Vagina (tissue), 2 donors: ENCODE measurements at regions not wholly inside any gene's neighbourhood (a gene's known extent, or its start where the extent isn't known, plus 50 kb on each side); places are given as distances from the start of the nearest gene placed in this dataset.
"Not testable (repeated sequence)": the region's sequence is repeated elsewhere in the genome, so short reads cannot be mapped to it uniquely, and the experiment has no call there.

Experiments used
- DNase-seq, 2 donors: peaks; one replicate each; pipeline ENCODE4 v3.0.0-alpha.2; 2017; ENCODE audit errors: extremely low spot score in 2 of 2
- H3K27ac ChIP-seq: fragments of 200-600 bp; sonication (generic); one replicate; pipeline ENCODE4 v1.5.1; 2019
- H3K27me3 ChIP-seq: fragments of 200-600 bp; sonication (generic); one replicate; pipeline ENCODE4 v1.5.1; 2019
- H3K36me3 ChIP-seq, 2 donors: fragments of 200-600 bp; sonication (generic); one replicate each; pipeline ENCODE4 v1.5.1; 2017 to 2019
- H3K4me1 ChIP-seq: fragments of 200-600 bp; sonication (generic); one replicate; pipeline ENCODE4 v1.5.1; 2019
- H3K4me3 ChIP-seq, 2 donors: fragments of 200-600 bp; sonication (generic); 1 replicate in 1 of 2; 2 replicates in 1 of 2; pipeline ENCODE4 v1.5.1; 2016 to 2019
- H3K9me3 ChIP-seq: fragments of 200-600 bp; sonication (generic); one replicate; pipeline ENCODE4 v1.5.1; 2019
- CTCF ChIP-seq, 3 experiments: fragments of 450-650 bp in 2 of 3; fragments of 200-600 bp in 1 of 3; sonication (generic) in 1 of 3; IDR thresholded peaks; one replicate each; pipeline ENCODE4 v1.5.1; 2017 to 2019; ENCODE audit warnings: antibody characterized with exemption in 3 of 3, mild to moderate bottlenecking in 2 of 3, moderate library complexity in 2 of 3
- POLR2A ChIP-seq, 2 donors: fragments of 450-650 bp; IDR thresholded peaks; one replicate each; pipeline ENCODE4 v1.6.1; 2017; ENCODE audit warnings: antibody characterized with exemption in 2 of 2, mild to moderate bottlenecking in 2 of 2, moderate library complexity in 2 of 2
- POLR2AphosphoS5 ChIP-seq, 2 donors: sonication (generic); formaldehyde crosslinking; IDR thresholded peaks; one replicate each; pipeline ENCODE4 v1.9.0; 2017; ENCODE audit warnings: antibody characterized with exemption in 2 of 2, mild to moderate bottlenecking in 2 of 2, low read depth in 1 of 2; ENCODE audit not compliant: insufficient read depth in 1 of 2
- intact Hi-C: fragments of 100-400 bp; cut with DNase I; formaldehyde crosslinking; loops from one replicate; pipeline ENCODE4 v1.15.1; 2023

- Histone ChIP-seq H3K4me1 (no peaks in the 10 kb centered on the region), H3K27ac (no peak overlapping the region), H3K9me3 (no peaks in the 10 kb centered on the region), H3K4me3 (no peak overlapping the region), H3K36me3 (no peaks in the 10 kb centered on the region), H3K27me3 (no peaks in the 10 kb centered on the region)
- no peak for TF ChIP-seq POLR2A (IDR thresholded peaks at IDR 0.05)
- no peak for TF ChIP-seq CTCF (IDR thresholded peaks at IDR 0.05)
- TF ChIP-seq POLR2AphosphoS5 (IDR thresholded peaks at IDR 0.05; ENCODE audit: insufficient read depth in 1 of 2, low read depth in 1 of 2): no peak
- DNase-seq: no peak
- intact Hi-C loops: no loop called here
Observed at GRCh38 chr5:57362951-57363350, 119.7 kb downstream of the ACTBL2 start.

- no peak overlapping the region for H3K4me3 ChIP-seq
- H3K27me3 ChIP-seq: no peaks in the 10 kb centered on the region
- no peaks in the 10 kb centered on the region for H3K36me3 ChIP-seq
- H3K9me3 ChIP-seq: no peaks in the 10 kb centered on the region
- intact Hi-C loops: no loop called here
- no peak for DNase-seq
- no peak for TF ChIP-seq POLR2A (IDR thresholded peaks at IDR 0.05)
- TF ChIP-seq CTCF (IDR thresholded peaks at IDR 0.05): no peak
- no peak for TF ChIP-seq POLR2AphosphoS5 (IDR thresholded peaks at IDR 0.05; ENCODE audit: insufficient read depth in 1 of 2, low read depth in 1 of 2)
- H3K27ac ChIP-seq: no peak overlapping the region
- no peaks in the 10 kb centered on the region for H3K4me1 ChIP-seq
Observed at GRCh38 chr5:57360871-57361270, 121.7 kb downstream of the ACTBL2 start.

GRCh38 chr5:57358796-57359592 is 123.6 kb downstream of the ACTBL2 start:
- H3K9me3 ChIP-seq: no peaks in the 10 kb centered on the region
- TF ChIP-seq CTCF (IDR thresholded peaks at IDR 0.05) (no peak), POLR2AphosphoS5 (IDR thresholded peaks at IDR 0.05; ENCODE audit: insufficient read depth in 1 of 2, low read depth in 1 of 2) (no peak), POLR2A (IDR thresholded peaks at IDR 0.05) (no peak)
- no peaks in the 10 kb centered on the region for H3K36me3 ChIP-seq

GRCh38 chr5:57356850-57357249 is 125.8 kb downstream of the ACTBL2 start:
- H3K9me3 ChIP-seq, H3K4me3 ChIP-seq, H3K27ac ChIP-seq, intact Hi-C loops, H3K4me1 ChIP-seq, DNase-seq, H3K27me3 ChIP-seq, H3K36me3 ChIP-seq: not testable (repeated sequence)

More at GRCh38 chr5:57358796-57359592, 123.6 kb downstream of the ACTBL2 start:
- H3K27me3 ChIP-seq: no peaks in the 10 kb centered on the region
- DNase-seq: no peak
- no peaks in the 10 kb centered on the region for H3K4me1 ChIP-seq
- H3K4me3 ChIP-seq: no peak overlapping the region
- no peak overlapping the region for H3K27ac ChIP-seq
- intact Hi-C loops: no loop called here

GRCh38 chr5:57349214-57349613 is 133.4 kb downstream of the ACTBL2 start:
- TF ChIP-seq CTCF (IDR thresholded peaks at IDR 0.05): no peak
- TF ChIP-seq POLR2A (IDR thresholded peaks at IDR 0.05): no peak
- no peak for TF ChIP-seq POLR2AphosphoS5 (IDR thresholded peaks at IDR 0.05; ENCODE audit: insufficient read depth in 1 of 2, low read depth in 1 of 2)
- Histone ChIP-seq H3K27me3 (no peaks in the 10 kb centered on the region), H3K9me3 (no peaks in the 10 kb centered on the region), H3K36me3 (no peaks in the 10 kb centered on the region), H3K4me3 (no peak overlapping the region), H3K27ac (no peak overlapping the region), H3K4me1 (no peaks in the 10 kb centered on the region)
- intact Hi-C loops: no loop called here
- no peak for DNase-seq
